ENCODE measurements at regions not wholly inside any gene's neighbourhood (a gene's known extent, or its start where the extent isn't known, plus 50 kb on each side); places are given as distances from the start of the nearest gene placed in this dataset.

DNA sequence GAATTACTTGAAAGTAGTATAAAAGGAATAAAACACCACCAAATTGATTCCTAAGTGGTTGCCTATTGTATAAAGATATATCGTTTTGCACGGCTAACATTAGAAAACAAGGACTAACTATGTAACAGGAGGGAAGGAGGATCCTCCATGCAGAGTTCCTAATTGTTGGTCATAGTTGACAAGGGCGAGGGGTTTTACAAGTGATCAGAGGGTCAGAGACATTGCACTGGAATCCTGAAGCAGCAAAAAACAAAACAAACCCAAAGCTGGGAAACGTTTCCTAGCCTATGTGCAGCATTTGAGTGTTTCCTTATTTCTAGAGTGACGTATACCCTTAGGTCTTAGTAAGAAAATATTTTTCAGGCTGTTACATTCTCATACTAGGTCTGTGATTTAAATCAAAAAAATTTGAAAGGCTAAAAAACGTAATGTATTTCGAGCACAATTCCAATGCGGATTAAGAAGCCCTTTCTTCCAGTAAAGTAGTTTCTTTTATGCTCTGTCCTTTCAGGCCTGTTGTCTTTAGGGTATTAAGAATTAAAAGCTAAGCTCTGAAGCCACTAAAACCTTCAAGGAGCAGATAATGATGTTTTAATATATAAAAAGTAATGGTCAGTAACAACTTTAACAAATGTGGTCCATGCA is 373.8 kb upstream of the MMS22L start:
- no peaks in the 10 kb centered on the region for H4K20me1 ChIP-seq (ENCODE audit: insufficient read depth)
- TF ChIP-seq TCF7L2 (IDR thresholded peaks at IDR 0.05; ENCODE audit: borderline replicate concordance, extremely low read depth, insufficient read depth, insufficient read length), result no peak
- TF ChIP-seq REST (IDR thresholded peaks at IDR 0.05; ENCODE audit: low read depth), result no peak
- TF ChIP-seq YY1 (IDR thresholded peaks at IDR 0.05; ENCODE audit: extremely low read depth, insufficient replicate concordance, low read depth, low read length), result no peak
- TF ChIP-seq RAD21 (IDR thresholded peaks at IDR 0.05; ENCODE audit: low read depth), result no peak
- TF ChIP-seq, protein P1, sequence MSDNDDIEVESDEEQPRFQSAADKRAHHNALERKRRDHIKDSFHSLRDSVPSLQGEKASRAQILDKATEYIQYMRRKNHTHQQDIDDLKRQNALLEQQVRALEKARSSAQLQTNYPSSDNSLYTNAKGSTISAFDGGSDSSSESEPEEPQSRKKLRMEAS (IDR thresholded peaks at IDR 0.05), result no peak
- no peak for TF ChIP-seq EGR1 (IDR thresholded peaks at IDR 0.05; ENCODE audit: low read depth)
- TF ChIP-seq CEBPB (IDR thresholded peaks at IDR 0.05; ENCODE audit: low read depth), result no peak
- no peak for TF ChIP-seq EZH2phosphoT487 (IDR thresholded peaks at IDR 0.05; ENCODE audit: borderline replicate concordance)
- TF ChIP-seq POLR2A (IDR thresholded peaks at IDR 0.05; ENCODE audit: borderline replicate concordance, extremely low read depth, insufficient read depth, insufficient read length), result no peak
- no peak for TF ChIP-seq CBX3 (IDR thresholded peaks at IDR 0.05; ENCODE audit: low read depth)
- TF ChIP-seq SRF (IDR thresholded peaks at IDR 0.05; ENCODE audit: low read depth), result no peak
- no peak for TF ChIP-seq ZNF274 (IDR thresholded peaks at IDR 0.05; ENCODE audit: low read depth, low read length)
- no peak for TF ChIP-seq SIN3A (IDR thresholded peaks at IDR 0.05; ENCODE audit: low read depth)
- TF ChIP-seq JUND (IDR thresholded peaks at IDR 0.05), result no peak
- no peak for TF ChIP-seq ELF1 (IDR thresholded peaks at IDR 0.05; ENCODE audit: borderline replicate concordance, low read depth)
- TF ChIP-seq EZH2 (IDR thresholded peaks at IDR 0.05), result no peak
- TF ChIP-seq POLR2AphosphoS5 (IDR thresholded peaks at IDR 0.05; ENCODE audit: low read depth, low read length), result no peak
- no peak for TF ChIP-seq FOSL1 (IDR thresholded peaks at IDR 0.05; ENCODE audit: low read depth)
- TF ChIP-seq ATF3 (IDR thresholded peaks at IDR 0.05), result no peak
- DNase-seq (ENCODE audit: low read depth, low spot score) (no peak), ATAC-seq (no peak)
- intact Hi-C loops (cut with micrococcal nuclease), result no loop called here
- H3K79me2 ChIP-seq (ENCODE audit: insufficient read depth, low read length), result no peaks in the 10 kb centered on the region
- H3K9me3 ChIP-seq (ENCODE audit: control insufficient read depth in 1 of 2, insufficient read depth in 1 of 2, low read depth in 1 of 2, low read length in 2 of 2), result no peaks in the 10 kb centered on the region
- no peak overlapping the region for H3K27ac ChIP-seq (ENCODE audit: low read depth, low read length)
- no peak overlapping the region for H3K4me3 ChIP-seq (replicated peaks in 1 of 2; ENCODE audit: low read depth in 1 of 2, low read length in 2 of 2)
- H3K27me3 ChIP-seq (ENCODE audit: insufficient read depth, low read length), result no peaks in the 10 kb centered on the region; the same call in 1 of the 2 replicates
- H3K4me2 ChIP-seq (ENCODE audit: low read length), result no peak overlapping the region
- BruUV-seq (replicated peaks), result no TSS peak
- no peak overlapping the region for H3K9ac ChIP-seq (ENCODE audit: low read length)
- ChIA-PET RAD21 (ENCODE audit: low non-redundant PET in 1 of 2, low total read pairs in 2 of 2, uncharacterized antibody in 2 of 2, unreplicated experiment in 2 of 2) (no interaction called here), CTCF (no interaction called here), POLR2A (no interaction called here)
- no peaks in the 10 kb centered on the region for H3K36me3 ChIP-seq (ENCODE audit: control insufficient read depth in 1 of 2, insufficient read depth in 2 of 2, low read length in 2 of 2)
- H3K9me2 ChIP-seq (ENCODE audit: insufficient read depth), result no peaks in the 10 kb centered on the region; the same call in 1 of the 2 replicates
- no peak overlapping the region for H2AFZ ChIP-seq (ENCODE audit: low read depth, low read length, poor library complexity, severe bottlenecking)
- no peaks in the 10 kb centered on the region for H3K4me1 ChIP-seq (ENCODE audit: control insufficient read depth in 1 of 2, insufficient read depth in 2 of 2, low read length in 2 of 2)

Measured in HCT116 (cell line).